Fibroblast of lung (primary cell): ENCODE measurements at regions not wholly inside any gene's neighbourhood (a gene's known extent, or its start where the extent isn't known, plus 50 kb on each side); places are given as distances from the start of the nearest gene placed in this dataset.

Experiments
- DNase-seq, 2 donors: peaks; one replicate each; pipeline versions ENCODE4 v3.0.0 to v3.0.0-alpha.2; 2010; ENCODE audit warnings: low read depth in 2 of 2
- H2AFZ ChIP-seq: 2 replicates; pipeline ENCODE4 v1.5.1; 2012; ENCODE audit warnings: low read length, control low read depth, inconsistent platforms
- H3K27ac ChIP-seq: 2 replicates; pipeline ENCODE4 v1.5.1; 2011; ENCODE audit warnings: low read length, control low read depth; ENCODE audit not compliant: insufficient read depth
- H3K27me3 ChIP-seq: 2 replicates; pipeline ENCODE4 v1.5.1; 2011; ENCODE audit warnings: mild to moderate bottlenecking, low read length; ENCODE audit not compliant: control insufficient read depth, insufficient read depth
- H3K36me3 ChIP-seq: 2 replicates; pipeline ENCODE4 v1.5.1; 2011; ENCODE audit warnings: low read length; ENCODE audit not compliant: control insufficient read depth, insufficient read depth
- H3K4me1 ChIP-seq: 2 replicates; pipeline ENCODE4 v1.5.1; 2011; ENCODE audit warnings: low read length; ENCODE audit not compliant: control insufficient read depth, insufficient read depth; ENCODE audit errors: extremely low read depth
- H3K4me2 ChIP-seq: 2 replicates; pipeline ENCODE4 v1.5.1; 2011; ENCODE audit warnings: low read length, control low read depth; ENCODE audit not compliant: insufficient read depth; ENCODE audit errors: extremely low read depth
- H3K4me3 ChIP-seq, 4 experiments: fragments of 200-600 bp in 1 of 4; sonication (generic) in 1 of 4; replicated peaks in 1 of 4; 2 replicates each; pipeline ENCODE4 v1.5.1; 2011 to 2016; ENCODE audit warnings: low read length in 4 of 4, low read depth in 3 of 4, mild to moderate bottlenecking in 3 of 4, control low read depth in 2 of 4, inconsistent platforms in 1 of 4, mixed read lengths in 1 of 4; ENCODE audit not compliant: insufficient read depth in 1 of 4; ENCODE audit errors: control extremely low read depth in 1 of 4
- H3K79me2 ChIP-seq: 2 replicates; pipeline ENCODE4 v1.5.1; 2012; ENCODE audit warnings: mild to moderate bottlenecking, low read length, inconsistent platforms; ENCODE audit not compliant: control insufficient read depth, insufficient read depth
- H3K9ac ChIP-seq: 2 replicates; pipeline ENCODE4 v1.5.1; 2011; ENCODE audit warnings: mild to moderate bottlenecking, low read length, control low read depth; ENCODE audit not compliant: insufficient read depth
- H3K9me3 ChIP-seq: 2 replicates; pipeline ENCODE4 v1.5.1; 2012; ENCODE audit warnings: low read depth, low read length; ENCODE audit not compliant: control insufficient read depth, insufficient read depth
- H4K20me1 ChIP-seq: 2 replicates; pipeline ENCODE4 v1.5.1; 2011; ENCODE audit warnings: low read length; ENCODE audit not compliant: control insufficient read depth, insufficient read depth; ENCODE audit errors: extremely low read depth
- CTCF ChIP-seq, 2 donors: IDR thresholded peaks in 1 of 2; conservative IDR thresholded peaks in 1 of 2; 1 replicate in 1 of 2; 2 replicates in 1 of 2; pipeline ENCODE4 v1.5.1; 2011 to 2012; ENCODE audit warnings: low read length in 2 of 2, control low read depth in 1 of 2, inconsistent platforms in 1 of 2, low read depth in 1 of 2, mild to moderate bottlenecking in 1 of 2
- EZH2 ChIP-seq: IDR thresholded peaks from 2 replicates; pipeline ENCODE4 v1.5.1; 2012; ENCODE audit warnings: low read length, control low read depth, mild to moderate bottlenecking; ENCODE audit errors: missing control alignments

- DNase-seq, result no peak
- Histone ChIP-seq H4K20me1 (no peaks in the 10 kb centered on the region), H3K27ac (no peak overlapping the region), H3K36me3 (no peaks in the 10 kb centered on the region), H3K27me3 (peaks cover 4% of the 10 kb centered on the region), H3K4me2 (no peak overlapping the region), H3K4me3 (no peak overlapping the region), H3K9me3 (no peaks in the 10 kb centered on the region), H2AFZ (no peak overlapping the region), H3K79me2 (no peaks in the 10 kb centered on the region), H3K4me1 (no peaks in the 10 kb centered on the region), H3K9ac (no peak overlapping the region)
- no peak for TF ChIP-seq CTCF (conservative IDR thresholded peaks at IDR 0.05 in 1 of 2, IDR thresholded peaks at IDR 0.05 in 1 of 2; ENCODE audit: low read depth in 1 of 2, low read length in 2 of 2)
- TF ChIP-seq EZH2, result no peak
These were observed 226.5 kb upstream of the CDYL start for GRCh38 chr6:4549556-4550226.

GRCh38 chr6:4545893-4546292 is 230.3 kb upstream of the CDYL start:
- DNase-seq, result no peak

GRCh38 chr6:4543596-4543995 is 232.6 kb upstream of the CDYL start:
- H3K4me3 ChIP-seq, result no peak overlapping the region
- no peak overlapping the region for H2AFZ ChIP-seq
- H3K9me3 ChIP-seq, result no peaks in the 10 kb centered on the region
- no peak overlapping the region for H3K27ac ChIP-seq
- H4K20me1 ChIP-seq, result no peaks in the 10 kb centered on the region
- H3K9ac ChIP-seq, result no peak overlapping the region
- no peaks in the 10 kb centered on the region for H3K79me2 ChIP-seq
- H3K36me3 ChIP-seq, result no peaks in the 10 kb centered on the region
- no peaks in the 10 kb centered on the region for H3K4me1 ChIP-seq
- peak in 1 of 2 donors; percentile 9 for DNase-seq
- H3K4me2 ChIP-seq, result no peak overlapping the region
- H3K27me3 ChIP-seq, result no peaks in the 10 kb centered on the region
- TF ChIP-seq CTCF (conservative IDR thresholded peaks at IDR 0.05 in 1 of 2, IDR thresholded peaks at IDR 0.05 in 1 of 2; ENCODE audit: low read depth in 1 of 2, low read length in 2 of 2) (no peak), EZH2 (no peak)

More at GRCh38 chr6:4545893-4546292, 230.3 kb upstream of the CDYL start:
- Histone ChIP-seq H3K9me3 (no peaks in the 10 kb centered on the region), H3K4me1 (no peaks in the 10 kb centered on the region), H3K9ac (no peak overlapping the region), H4K20me1 (no peaks in the 10 kb centered on the region), H3K4me3 (no peak overlapping the region), H2AFZ (no peak overlapping the region), H3K4me2 (no peak overlapping the region), H3K79me2 (no peaks in the 10 kb centered on the region), H3K27me3 (no peaks in the 10 kb centered on the region), H3K27ac (no peak overlapping the region), H3K36me3 (no peaks in the 10 kb centered on the region)
- TF ChIP-seq EZH2 (no peak), CTCF (conservative IDR thresholded peaks at IDR 0.05 in 1 of 2, IDR thresholded peaks at IDR 0.05 in 1 of 2; ENCODE audit: low read depth in 1 of 2, low read length in 2 of 2) (no peak)
